ENCODE measurements at regions not wholly inside any gene's neighbourhood (a gene's known extent, or its start where the extent isn't known, plus 50 kb on each side); places are given as distances from the start of the nearest gene placed in this dataset.

GRCh38 chr10:120314442-120314841 lies 142.6 kb upstream of the PLPP4 start:
- Histone ChIP-seq H3K4me1 (no peaks in the 10 kb centered on the region), H3K36me3 (no peaks in the 10 kb centered on the region), H3K9me3 (no peaks in the 10 kb centered on the region), H3K27ac (no peak overlapping the region), H3K4me3 (no peak overlapping the region), H3K27me3 (no peaks in the 10 kb centered on the region)
- TF ChIP-seq CTCF (IDR thresholded peaks at IDR 0.05): no peak
- intact Hi-C loops (cut with DNase I): no loop called here
- DNase-seq (ENCODE audit: low spot score in 2 of 2): no peak

DNA sequence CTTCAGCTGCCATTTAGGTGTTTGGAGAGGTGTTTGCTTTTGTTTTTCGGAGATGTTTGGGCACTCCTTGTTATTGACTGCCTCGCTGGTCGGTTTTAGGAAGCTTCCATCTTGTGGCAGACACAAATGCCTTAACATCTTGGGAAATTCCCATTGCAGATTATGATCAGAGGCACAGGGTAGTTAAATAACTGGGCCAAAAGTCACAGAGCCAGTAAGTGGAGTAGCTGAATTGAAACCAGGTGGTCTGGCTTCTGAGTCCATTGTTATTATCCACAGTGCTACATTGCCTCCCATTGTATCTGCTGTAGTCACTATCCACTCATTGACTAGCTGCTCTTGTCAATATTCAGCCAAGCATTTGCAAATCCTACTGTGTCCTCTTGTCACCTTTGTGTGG lies 138.2 kb upstream of the PLPP4 start:
- Histone ChIP-seq H3K4me1 (no peaks in the 10 kb centered on the region), H3K36me3 (no peaks in the 10 kb centered on the region), H3K27ac (no peak overlapping the region), H3K27me3 (no peaks in the 10 kb centered on the region), H3K4me3 (no peak overlapping the region), H3K9me3 (no peaks in the 10 kb centered on the region)
- DNase-seq (ENCODE audit: low spot score in 2 of 2): no peak
- intact Hi-C loops (cut with DNase I): no loop called here
- TF ChIP-seq CTCF (IDR thresholded peaks at IDR 0.05): no peak

DNA sequence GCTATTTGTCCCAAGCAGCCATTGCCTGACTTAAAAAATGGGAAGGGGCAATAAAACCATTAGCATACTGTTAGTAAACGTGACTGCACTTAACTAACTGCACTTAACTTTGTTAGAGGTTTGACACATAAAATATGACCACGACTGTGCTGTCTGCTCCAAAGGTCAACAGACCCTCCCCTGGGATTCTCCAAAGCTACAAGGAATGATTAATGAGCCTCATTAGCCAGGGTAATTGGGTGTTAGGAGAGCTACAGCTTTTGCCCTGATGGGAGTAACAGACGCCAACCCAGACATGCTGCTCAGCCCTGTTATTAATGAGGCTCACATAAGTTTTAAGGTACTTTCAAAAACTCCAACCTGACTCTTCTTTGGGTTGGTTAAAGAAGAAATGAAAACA lies 129.4 kb upstream of the PLPP4 start:
- DNase-seq (ENCODE audit: low spot score in 2 of 2): no peak
- Histone ChIP-seq H3K4me3 (no peak overlapping the region), H3K9me3 (no peaks in the 10 kb centered on the region), H3K4me1 (no peaks in the 10 kb centered on the region), H3K27ac (no peak overlapping the region), H3K27me3 (no peaks in the 10 kb centered on the region), H3K36me3 (no peaks in the 10 kb centered on the region)
- intact Hi-C loops (cut with DNase I): no loop called here
- TF ChIP-seq CTCF (IDR thresholded peaks at IDR 0.05): no peak

DNA sequence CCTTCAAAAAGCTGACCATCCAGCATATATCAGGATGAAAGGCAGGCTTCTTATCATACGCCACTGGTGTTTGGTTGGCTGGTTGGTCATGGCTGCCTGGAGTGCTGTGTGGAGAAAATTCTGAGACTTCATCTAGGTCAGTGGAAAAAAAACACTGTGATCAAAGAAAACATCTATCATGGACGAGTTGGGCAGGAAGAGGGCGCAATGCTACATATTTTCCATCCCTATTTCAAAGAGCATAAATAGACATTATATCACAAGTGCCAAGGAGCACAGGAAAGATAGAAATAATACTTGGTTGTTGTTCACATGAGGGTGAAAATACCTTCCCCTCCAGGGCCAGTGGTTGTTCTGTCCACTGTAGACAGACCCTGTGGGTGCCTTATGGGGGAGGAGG lies 128.4 kb upstream of the PLPP4 start:
- H3K36me3 ChIP-seq: no peaks in the 10 kb centered on the region
- no peaks in the 10 kb centered on the region for H3K4me1 ChIP-seq
- no peaks in the 10 kb centered on the region for H3K27me3 ChIP-seq
- intact Hi-C loops (cut with DNase I): no loop called here
- H3K4me3 ChIP-seq: no peak overlapping the region
- H3K27ac ChIP-seq: no peak overlapping the region
- no peak for TF ChIP-seq CTCF (IDR thresholded peaks at IDR 0.05)
- no peaks in the 10 kb centered on the region for H3K9me3 ChIP-seq
- DNase-seq (ENCODE audit: low spot score in 2 of 2): no peak

DNA sequence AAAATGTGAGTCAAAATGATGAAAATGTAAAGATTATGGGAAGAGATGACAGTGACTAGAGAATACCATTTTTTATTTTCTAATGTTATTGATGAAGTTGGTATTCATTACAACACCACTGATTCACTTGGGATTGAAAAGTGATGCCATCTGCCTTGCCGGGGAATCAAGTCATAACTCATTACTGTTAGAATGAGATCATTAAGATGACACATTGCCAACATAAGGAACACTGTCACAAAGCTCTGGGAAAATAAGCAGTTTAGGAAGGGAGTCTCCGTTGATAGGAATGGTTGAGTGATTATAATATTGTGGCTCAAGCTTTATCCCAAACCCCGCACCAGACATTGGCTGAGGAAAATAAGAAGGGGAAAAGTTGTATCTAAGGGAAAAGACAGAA lies 121.5 kb upstream of the PLPP4 start:
- no peaks in the 10 kb centered on the region for H3K27me3 ChIP-seq
- H3K9me3 ChIP-seq: no peaks in the 10 kb centered on the region
- H3K36me3 ChIP-seq: no peaks in the 10 kb centered on the region
- H3K4me1 ChIP-seq: no peaks in the 10 kb centered on the region
- intact Hi-C loops (cut with DNase I): no loop called here
- no peak overlapping the region for H3K4me3 ChIP-seq
- TF ChIP-seq CTCF (IDR thresholded peaks at IDR 0.05): no peak
- no peak for DNase-seq (ENCODE audit: low spot score in 2 of 2)
- H3K27ac ChIP-seq: no peak overlapping the region

DNA sequence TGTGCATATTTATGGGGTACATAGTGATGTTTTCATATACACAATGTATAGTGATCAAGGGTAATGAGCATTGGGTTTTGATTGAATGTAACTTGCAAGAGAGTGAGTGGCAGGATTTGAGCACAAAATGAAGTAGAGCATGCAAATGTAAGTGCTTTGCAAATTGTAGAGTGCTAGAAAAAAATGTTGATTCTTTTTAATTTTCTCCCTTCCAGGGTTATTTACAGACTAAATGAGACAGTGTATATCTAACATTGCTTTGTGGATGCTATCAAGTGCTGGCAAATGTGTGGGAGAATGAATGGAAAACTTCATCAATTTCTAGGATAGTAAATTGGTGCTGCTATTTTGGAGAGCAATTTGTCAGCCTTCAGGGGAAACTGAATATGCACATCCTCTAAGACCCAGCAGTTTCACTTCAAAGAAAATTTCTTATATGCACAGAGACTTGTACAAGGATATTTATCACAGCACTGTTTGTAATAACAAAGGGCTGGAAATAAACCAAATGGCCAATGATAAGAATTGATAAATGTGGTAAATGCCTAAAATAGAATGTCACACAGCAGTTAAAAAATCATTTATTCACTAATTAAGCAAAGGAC lies 120.6 kb upstream of the PLPP4 start:
- intact Hi-C loops (cut with DNase I): no loop called here

More for the DNA sequence above, 120.6 kb upstream of the PLPP4 start:
- no peaks in the 10 kb centered on the region for H3K4me1 ChIP-seq
- H3K27ac ChIP-seq: no peak overlapping the region
- H3K4me3 ChIP-seq: no peak overlapping the region
- DNase-seq (ENCODE audit: low spot score in 2 of 2): no peak
- H3K27me3 ChIP-seq: no peaks in the 10 kb centered on the region
- H3K9me3 ChIP-seq: no peaks in the 10 kb centered on the region
- H3K36me3 ChIP-seq: no peaks in the 10 kb centered on the region
- TF ChIP-seq CTCF (IDR thresholded peaks at IDR 0.05): no peak

Measured in ascending aorta (tissue), 2 donors.